ENCODE measurements at regions not wholly inside any gene's neighbourhood (a gene's known extent, or its start where the extent isn't known, plus 50 kb on each side); places are given as distances from the start of the nearest gene placed in this dataset.

GRCh38 chr18:37619964-37620363 lies 54.4 kb upstream of the CELF4 start:
- peaks cover 18% of the 10 kb centered on the region for H3K4me1 Mint-ChIP-seq
- H3K27me3 Mint-ChIP-seq (ENCODE audit: insufficient read depth, low read depth, poor library complexity) = peaks cover 4% of the 10 kb centered on the region

More at GRCh38 chr18:37619964-37620363, 54.4 kb upstream of the CELF4 start:
- H3K9me2 ChIP-seq (ENCODE audit: insufficient read depth) = peaks cover 16% of the 10 kb centered on the region
- Mint-ChIP-seq H3K27ac (no peak overlapping the region), H3K4me3 (no peak overlapping the region), H3K36me3 (ENCODE audit: low read depth) (no peaks in the 10 kb centered on the region), H3K9me3 (peaks cover 2% of the 10 kb centered on the region; the same call in 1 of the 3 replicates)
- no peaks in the 10 kb centered on the region for H3K4me1 ChIP-seq (ENCODE audit: insufficient read depth)
- H3K79me2 ChIP-seq (replicated peaks; ENCODE audit: insufficient read depth) = no peaks in the 10 kb centered on the region
- H3F3A ChIP-seq (replicated peaks; ENCODE audit: low read depth) = no peaks in the 10 kb centered on the region
- TF ChIP-seq STAT1 (IDR thresholded peaks at IDR 0.05; ENCODE audit: unreplicated experiment) (no peak), REST (IDR thresholded peaks at IDR 0.05; ENCODE audit: unreplicated experiment) (no peak), ZNF114 (CRISPR knock-in tag; IDR thresholded peaks at IDR 0.05) (no peak), NANOG (IDR thresholded peaks at IDR 0.05; ENCODE audit: borderline replicate concordance) (no peak), ZNF462 (CRISPR knock-in tag; IDR thresholded peaks at IDR 0.05) (no peak), EZH2phosphoT487 (IDR thresholded peaks at IDR 0.05; ENCODE audit: unreplicated experiment) (no peak), CREB1 (CRISPR knock-in tag; IDR thresholded peaks at IDR 0.05; ENCODE audit: low read depth) (no peak), EZH2 (IDR thresholded peaks at IDR 0.05; ENCODE audit: low read depth, unreplicated experiment) (no peak), ZNF331 (CRISPR knock-in tag; IDR thresholded peaks at IDR 0.05; ENCODE audit: low read depth) (no peak), JUNB (IDR thresholded peaks at IDR 0.05; ENCODE audit: unreplicated experiment) (no peak), ETS1 (IDR thresholded peaks at IDR 0.05) (no peak), CTCF (conservative IDR thresholded peaks at IDR 0.05; ENCODE audit: low read depth in 2 of 2) (no peak), POLR2AphosphoS5 (IDR thresholded peaks at IDR 0.05; ENCODE audit: low read depth) (no peak)
- no peak overlapping the region for H2AFZ ChIP-seq
- no peak overlapping the region for H3K4me3 ChIP-seq
- H3K27me3 ChIP-seq (ENCODE audit: insufficient read depth) = no peaks in the 10 kb centered on the region
- DNase-seq (ENCODE audit: low spot score) = no peak
- no peaks in the 10 kb centered on the region for H4K20me1 ChIP-seq (replicated peaks; ENCODE audit: insufficient read depth)
- no peak; the same call in 2 of the 3 replicates for ATAC-seq
- no peak overlapping the region for H3K4me2 ChIP-seq
- H3K27ac ChIP-seq (ENCODE audit: low read depth) = no peak overlapping the region
- no peaks in the 10 kb centered on the region for H3K36me3 ChIP-seq (ENCODE audit: insufficient read depth)

Data from GM23338 (cell line).